Neural cell (in vitro differentiated cells): ENCODE measurements at regions not wholly inside any gene's neighbourhood (a gene's known extent, or its start where the extent isn't known, plus 50 kb on each side); places are given as distances from the start of the nearest gene placed in this dataset.

Experiments
- H2AFZ ChIP-seq: fragments of 200-600, 300-800 bp; sonication (generic), shearing (Covaris generic); 2 replicates; pipeline ENCODE4 v1.6.0; 2014; ENCODE audit warnings: low read depth, mild to moderate bottlenecking, antibody characterized with exemption, low read length, moderate library complexity
- H3F3A ChIP-seq: fragments of 200-600 bp; shearing (Covaris generic); 2 replicates; pipeline ENCODE4 v1.6.1; 2016; ENCODE audit warnings: mild to moderate bottlenecking, moderate library complexity, mixed read lengths, antibody characterized with exemption, low read length; ENCODE audit not compliant: insufficient read depth, poor library complexity, severe bottlenecking
- H3K27ac ChIP-seq: fragments of 200-600, 300-800 bp; sonication (generic), shearing (Covaris generic); 2 replicates; pipeline ENCODE4 v1.5.1; 2014; ENCODE audit warnings: mild to moderate bottlenecking, low read length, moderate library complexity
- H3K27me3 ChIP-seq: fragments of 300-800, 200-600 bp; sonication (generic), shearing (Covaris generic); 2 replicates; pipeline ENCODE4 v1.6.0; 2014; ENCODE audit warnings: mild to moderate bottlenecking, low read depth, low read length, moderate library complexity; ENCODE audit not compliant: insufficient read depth
- H3K36me3 ChIP-seq: fragments of 300-800, 200-600 bp; sonication (generic), shearing (Covaris generic); 2 replicates; pipeline ENCODE4 v1.5.1; 2014; ENCODE audit warnings: mild to moderate bottlenecking, antibody characterized with exemption, low read length, moderate library complexity; ENCODE audit not compliant: insufficient read depth
- H3K4me2 ChIP-seq: fragments of 300-800, 200-600 bp; sonication (generic), shearing (Covaris generic); 2 replicates; pipeline ENCODE4 v1.6.0; 2014; ENCODE audit warnings: mild to moderate bottlenecking, low read length
- H3K4me3 ChIP-seq: fragments of 300-800, 200-600 bp; sonication (generic), shearing (Covaris generic); 2 replicates; pipeline ENCODE4 v1.5.1; 2014; ENCODE audit warnings: mild to moderate bottlenecking, low read length, moderate library complexity
- H3K79me2 ChIP-seq: fragments of 200-600 bp; shearing (Covaris generic); replicated peaks from 2 replicates; pipeline ENCODE4 v1.6.0; 2014; ENCODE audit warnings: mild to moderate bottlenecking, low read length, moderate library complexity; ENCODE audit not compliant: insufficient read depth
- H3K9ac ChIP-seq: fragments of 300-800, 200-600 bp; sonication (generic), shearing (Covaris generic); 2 replicates; pipeline ENCODE4 v1.6.1; 2016; ENCODE audit warnings: mild to moderate bottlenecking, low read length, mixed read lengths
- H3K9me2 ChIP-seq: fragments of 200-600 bp; shearing (Covaris generic); 2 replicates; pipeline ENCODE4 v1.6.1; 2016; ENCODE audit warnings: mild to moderate bottlenecking, low read length, mixed read lengths; ENCODE audit not compliant: insufficient read depth
- H3K9me3 ChIP-seq: fragments of 200-600, 300-800 bp; sonication (generic), shearing (Covaris generic); 2 replicates; pipeline ENCODE4 v1.6.1; 2016; ENCODE audit warnings: mild to moderate bottlenecking, mixed run types, low read length, moderate library complexity, mixed read lengths
- H4K20me1 ChIP-seq: fragments of 200-600 bp; shearing (Covaris generic); 2 replicates; pipeline ENCODE4 v1.6.1; 2016; ENCODE audit warnings: mild to moderate bottlenecking, mixed run types; ENCODE audit not compliant: insufficient read depth
- CTCF ChIP-seq: fragments of 450-650 bp; IDR thresholded peaks from 2 replicates; pipeline ENCODE4 v1.5.1; 2014; ENCODE audit warnings: antibody characterized with exemption, mild to moderate bottlenecking, moderate library complexity; ENCODE audit not compliant: poor library complexity, severe bottlenecking
- EP300 ChIP-seq: fragments of 450-650 bp; conservative IDR thresholded peaks from 2 replicates; pipeline ENCODE4 v1.6.1; 2014; ENCODE audit warnings: antibody characterized with exemption, mild to moderate bottlenecking, moderate library complexity; ENCODE audit not compliant: poor library complexity, severe bottlenecking
- EZH2 ChIP-seq: fragments of 200-600, 300-800 bp; shearing (Covaris generic), sonication (generic); IDR thresholded peaks from 2 replicates; pipeline ENCODE4 v1.6.1; 2014; ENCODE audit warnings: antibody characterized with exemption, low read length, borderline replicate concordance, mild to moderate bottlenecking; ENCODE audit not compliant: insufficient read depth, poor library complexity, severe bottlenecking
- MXI1 ChIP-seq: fragments of 450-650 bp; conservative IDR thresholded peaks from 2 replicates; pipeline ENCODE4 v1.6.1; 2014; ENCODE audit warnings: antibody characterized with exemption, mild to moderate bottlenecking; ENCODE audit not compliant: poor library complexity, severe bottlenecking
- POLR2AphosphoS5 ChIP-seq: IDR thresholded peaks from 2 replicates; pipeline ENCODE4 v1.6.1; 2012
- RAD21 ChIP-seq: fragments of 450-650 bp; conservative IDR thresholded peaks from 2 replicates; pipeline ENCODE4 v1.6.1; 2014; ENCODE audit warnings: antibody characterized with exemption, mild to moderate bottlenecking, moderate library complexity
- REST ChIP-seq: IDR thresholded peaks from 2 replicates; pipeline ENCODE4 v1.6.1; 2012; ENCODE audit warnings: borderline replicate concordance
- SMC3 ChIP-seq: fragments of 450-650 bp; conservative IDR thresholded peaks from 2 replicates; pipeline ENCODE4 v1.6.1; 2014; ENCODE audit warnings: antibody characterized with exemption, mild to moderate bottlenecking, moderate library complexity; ENCODE audit not compliant: poor library complexity
- TAF1 ChIP-seq: IDR thresholded peaks from 2 replicates; pipeline ENCODE4 v1.6.1; 2012; ENCODE audit warnings: low read depth

GRCh38 chr4:138414202-138414601 lies 172.1 kb upstream of the SLC7A11 start:
- Histone ChIP-seq H4K20me1 (no peaks in the 10 kb centered on the region), H3K27me3 (no peaks in the 10 kb centered on the region), H3K36me3 (no peaks in the 10 kb centered on the region), H3K4me2 (no peak overlapping the region), H3K9ac (no peak overlapping the region), H3K9me2 (no peaks in the 10 kb centered on the region), H3K4me3 (no peak overlapping the region), H2AFZ (no peak overlapping the region), H3K79me2 (no peaks in the 10 kb centered on the region), H3K9me3 (no peaks in the 10 kb centered on the region), H3K27ac (no peak overlapping the region), H3F3A (no peaks in the 10 kb centered on the region)
- TF ChIP-seq EP300 (no peak), CTCF (no peak), POLR2AphosphoS5 (no peak), MXI1 (no peak), TAF1 (no peak), EZH2 (no peak), SMC3 (no peak), RAD21 (no peak), REST (no peak)

GRCh38 chr4:138413273-138413672 lies 171.1 kb upstream of the SLC7A11 start:
- TF ChIP-seq RAD21 = no peak
- no peak for TF ChIP-seq CTCF
- no peak for TF ChIP-seq REST
- no peak for TF ChIP-seq SMC3
- TF ChIP-seq MXI1 = no peak
- TF ChIP-seq TAF1 = no peak
- TF ChIP-seq EZH2 = no peak
- TF ChIP-seq EP300 = no peak
- no peak for TF ChIP-seq POLR2AphosphoS5
- H3K36me3 ChIP-seq = no peaks in the 10 kb centered on the region
- no peaks in the 10 kb centered on the region for H3K27me3 ChIP-seq
- no peak overlapping the region for H3K4me2 ChIP-seq
- H3K79me2 ChIP-seq = no peaks in the 10 kb centered on the region
- H2AFZ ChIP-seq = no peak overlapping the region
- H3F3A ChIP-seq = no peaks in the 10 kb centered on the region
- no peak overlapping the region for H3K4me3 ChIP-seq
- H3K27ac ChIP-seq = no peak overlapping the region
- H3K9me3 ChIP-seq = no peaks in the 10 kb centered on the region
- H3K9ac ChIP-seq = no peak overlapping the region
- no peaks in the 10 kb centered on the region for H4K20me1 ChIP-seq
- H3K9me2 ChIP-seq = no peaks in the 10 kb centered on the region
